ENCODE measurements at regions not wholly inside any gene's neighbourhood (a gene's known extent, or its start where the extent isn't known, plus 50 kb on each side); places are given as distances from the start of the nearest gene placed in this dataset.

- no peak for TF ChIP-seq BCL3 (CRISPR knock-in tag; IDR thresholded peaks at IDR 0.05)
- TF ChIP-seq HIVEP1 (CRISPR knock-in tag; IDR thresholded peaks at IDR 0.05) = no peak
Measured at GRCh38 chr2:120651818-120652217, 83.8 kb upstream of the GLI2 start.
